Epidermal melanocyte (primary cell): ENCODE measurements at regions not wholly inside any gene's neighbourhood (a gene's known extent, or its start where the extent isn't known, plus 50 kb on each side); places are given as distances from the start of the nearest gene placed in this dataset.
"Not testable (repeated sequence)": the region's sequence is repeated elsewhere in the genome, so short reads cannot be mapped to it uniquely, and the experiment has no call there.

ENCODE experiments used
- DNase-seq: peaks from one replicate; pipeline ENCODE4 v3.0.0; 2011; ENCODE audit warnings: low spot score; ENCODE audit not compliant: insufficient read length

- DNase-seq = no peak
Observed at GRCh38 chr5:58202941-58203444, 256.9 kb downstream of the PLK2 start.

GRCh38 chr5:58201922-58202648 is 257.8 kb downstream of the PLK2 start:
- DNase-seq = no peak

- DNase-seq = no peak
Observed at GRCh38 chr5:58200451-58200850, 259.4 kb downstream of the PLK2 start.

GRCh38 chr5:58199087-58199486 is 260.8 kb downstream of the PLK2 start:
- DNase-seq = no peak

GRCh38 chr5:58198330-58198729 is 261.6 kb downstream of the PLK2 start:
- DNase-seq = no peak

- DNase-seq = no peak
Observed at GRCh38 chr5:58197875-58198274, 262.0 kb downstream of the PLK2 start.

- peak; percentile 54 for DNase-seq
Observed at GRCh38 chr5:58191443-58191842, 268.4 kb downstream of the PLK2 start.

GRCh38 chr5:58188262-58188651 is 271.6 kb downstream of the PLK2 start:
- DNase-seq = no peak

GRCh38 chr5:58187432-58188261 is 272.2 kb downstream of the PLK2 start:
- DNase-seq = no peak

GRCh38 chr5:58185801-58186200 is 274.1 kb downstream of the PLK2 start:
- no peak for DNase-seq

- no peak for DNase-seq
Observed at GRCh38 chr5:58185397-58185796, 274.5 kb downstream of the PLK2 start.

GRCh38 chr5:58184910-58185309 is 275.0 kb downstream of the PLK2 start:
- DNase-seq = no peak

GRCh38 chr5:58183786-58184085 is 276.1 kb downstream of the PLK2 start:
- DNase-seq = no peak

- DNase-seq = no peak
Observed at GRCh38 chr5:58183078-58183785, 276.7 kb downstream of the PLK2 start.

- DNase-seq = peak; percentile 31
Observed at GRCh38 chr5:58182287-58182841, 277.5 kb downstream of the PLK2 start.

GRCh38 chr5:58181578-58182286 is 278.2 kb downstream of the PLK2 start:
- DNase-seq = no peak

GRCh38 chr5:58172946-58173345 is 286.9 kb downstream of the PLK2 start:
- no peak for DNase-seq

GRCh38 chr5:58165152-58165551 is 294.7 kb downstream of the PLK2 start:
- DNase-seq = no peak

GRCh38 chr5:58161889-58162288 is 298.0 kb downstream of the PLK2 start:
- DNase-seq = not testable (repeated sequence)

GRCh38 chr5:58156973-58157701 is 302.7 kb downstream of the PLK2 start:
- DNase-seq = no peak
